Activated CD4-positive, alpha-beta T cell treated with anti-CD3 and anti-CD28 coated beads, Interleukin-2, amount 10 ng/mL, durations not matched to agents 24 days and 14 days (primary cell): ENCODE measurements at regions not wholly inside any gene's neighbourhood (a gene's known extent, or its start where the extent isn't known, plus 50 kb on each side); places are given as distances from the start of the nearest gene placed in this dataset.
"Not testable (repeated sequence)": the region's sequence is repeated elsewhere in the genome, so short reads cannot be mapped to it uniquely, and the experiment has no call there.

Source experiments
- DNase-seq: peaks from one replicate; pipeline ENCODE4 v3.0.0; 2022
- H3K27ac Mint-ChIP-seq: one replicate; pipeline ENCODE4 v1.8.0; 2022; ENCODE audit warnings: mild to moderate bottlenecking, mixed read lengths
- H3K27me3 Mint-ChIP-seq: one replicate; pipeline ENCODE4 v1.8.0; 2022; ENCODE audit warnings: mixed read lengths
- H3K36me3 Mint-ChIP-seq: one replicate; pipeline ENCODE4 v1.8.0; 2022; ENCODE audit warnings: low read depth, mild to moderate bottlenecking, mixed read lengths
- H3K4me1 Mint-ChIP-seq: one replicate; pipeline ENCODE4 v1.8.0; 2021; ENCODE audit warnings: mixed read lengths
- H3K4me3 Mint-ChIP-seq: one replicate; pipeline ENCODE4 v1.8.0; 2022; ENCODE audit warnings: mild to moderate bottlenecking, moderate library complexity, mixed read lengths
- H3K9me3 Mint-ChIP-seq: one replicate; pipeline ENCODE4 v1.8.0; 2021; ENCODE audit warnings: mixed read lengths
- intact Hi-C: fragments of 100-400 bp; cut with micrococcal nuclease; formaldehyde crosslinking; loops from one replicate; pipeline ENCODE4 v1.15.1; 2023

GRCh38 chr15:38846346-38846745, 281.7 kb upstream of the RASGRP1 start:
- no peak for DNase-seq
- intact Hi-C loops: no loop called here
- Mint-ChIP-seq H3K27me3 (peaks cover 11% of the 10 kb centered on the region), H3K36me3 (no peaks in the 10 kb centered on the region), H3K9me3 (no peaks in the 10 kb centered on the region), H3K4me1 (no peaks in the 10 kb centered on the region), H3K27ac (no peak overlapping the region), H3K4me3 (no peak overlapping the region)

GRCh38 chr15:38847666-38848065, 283.1 kb upstream of the RASGRP1 start:
- Mint-ChIP-seq H3K27me3 (peaks cover 14% of the 10 kb centered on the region), H3K27ac (no peak overlapping the region), H3K4me1 (no peaks in the 10 kb centered on the region), H3K36me3 (no peaks in the 10 kb centered on the region), H3K4me3 (no peak overlapping the region), H3K9me3 (no peaks in the 10 kb centered on the region)
- intact Hi-C loops: no loop called here
- DNase-seq: no peak

- H3K27ac Mint-ChIP-seq: no peak overlapping the region
- no peak for DNase-seq
- H3K27me3 Mint-ChIP-seq: peaks cover 12% of the 10 kb centered on the region
- intact Hi-C loops: no loop called here
- H3K4me3 Mint-ChIP-seq: no peak overlapping the region
- H3K9me3 Mint-ChIP-seq: no peaks in the 10 kb centered on the region
- no peaks in the 10 kb centered on the region for H3K36me3 Mint-ChIP-seq
- H3K4me1 Mint-ChIP-seq: no peaks in the 10 kb centered on the region
Observed at GRCh38 chr15:38849046-38849445, 284.4 kb upstream of the RASGRP1 start.

GRCh38 chr15:38852188-38852587, 287.6 kb upstream of the RASGRP1 start:
- H3K4me1 Mint-ChIP-seq, DNase-seq, H3K36me3 Mint-ChIP-seq, H3K4me3 Mint-ChIP-seq, H3K27ac Mint-ChIP-seq, H3K9me3 Mint-ChIP-seq: not testable (repeated sequence)
- H3K27me3 Mint-ChIP-seq: peaks cover 21% of the 10 kb centered on the region
- intact Hi-C loops: loop anchor here (10.0 kb wide), 1 partner anchor 147 kb away; no protein-coding TSS in a partner anchor

- H3K36me3 Mint-ChIP-seq: no peaks in the 10 kb centered on the region
- H3K4me3 Mint-ChIP-seq: no peak overlapping the region
- peak; percentile 63 for DNase-seq
- H3K27me3 Mint-ChIP-seq: peaks cover 22% of the 10 kb centered on the region
- no peaks in the 10 kb centered on the region for H3K4me1 Mint-ChIP-seq
- intact Hi-C loops: loop anchor here (10.0 kb wide), 1 partner anchor 149 kb away; no protein-coding TSS in a partner anchor
- no peak overlapping the region for H3K27ac Mint-ChIP-seq
- H3K9me3 Mint-ChIP-seq: no peaks in the 10 kb centered on the region
Observed at GRCh38 chr15:38853608-38854007, 289.0 kb upstream of the RASGRP1 start.

GRCh38 chr15:38854506-38854905, 289.9 kb upstream of the RASGRP1 start:
- Mint-ChIP-seq H3K4me3 (no peak overlapping the region), H3K4me1 (no peaks in the 10 kb centered on the region), H3K36me3 (no peaks in the 10 kb centered on the region), H3K27ac (no peak overlapping the region), H3K9me3 (no peaks in the 10 kb centered on the region), H3K27me3 (peaks cover 22% of the 10 kb centered on the region)
- no peak for DNase-seq
- intact Hi-C loops: loop anchor here (10.0 kb wide), 1 partner anchor 150 kb away; no protein-coding TSS in a partner anchor

- Mint-ChIP-seq H3K27ac (no peak overlapping the region), H3K27me3 (peaks cover 21% of the 10 kb centered on the region), H3K9me3 (no peaks in the 10 kb centered on the region), H3K4me3 (no peak overlapping the region), H3K4me1 (no peaks in the 10 kb centered on the region), H3K36me3 (no peaks in the 10 kb centered on the region)
- intact Hi-C loops: loop anchor here (10.0 kb wide), 1 partner anchor 153 kb away; no protein-coding TSS in a partner anchor
- no peak for DNase-seq
Observed at GRCh38 chr15:38857814-38858213, 293.2 kb upstream of the RASGRP1 start.

GRCh38 chr15:38859574-38859973, 295.0 kb upstream of the RASGRP1 start:
- intact Hi-C loops: loop anchor here (10.0 kb wide), 1 partner anchor 155 kb away; no protein-coding TSS in a partner anchor
- Mint-ChIP-seq H3K4me1 (no peaks in the 10 kb centered on the region), H3K9me3 (no peaks in the 10 kb centered on the region), H3K27me3 (peaks cover 15% of the 10 kb centered on the region), H3K27ac (no peak overlapping the region), H3K4me3 (no peak overlapping the region), H3K36me3 (no peaks in the 10 kb centered on the region)
- no peak for DNase-seq

GRCh38 chr15:38860253-38860652, 295.6 kb upstream of the RASGRP1 start:
- Mint-ChIP-seq H3K27me3 (peaks cover 12% of the 10 kb centered on the region), H3K4me1 (no peaks in the 10 kb centered on the region), H3K9me3 (no peaks in the 10 kb centered on the region), H3K27ac (no peak overlapping the region), H3K36me3 (no peaks in the 10 kb centered on the region), H3K4me3 (no peak overlapping the region)
- intact Hi-C loops: no loop called here
- no peak for DNase-seq

GRCh38 chr15:38860674-38861073, 296.1 kb upstream of the RASGRP1 start:
- H3K27me3 Mint-ChIP-seq: peaks cover 7% of the 10 kb centered on the region
- no peak for DNase-seq
- no peaks in the 10 kb centered on the region for H3K9me3 Mint-ChIP-seq
- H3K36me3 Mint-ChIP-seq: no peaks in the 10 kb centered on the region
- H3K27ac Mint-ChIP-seq: no peak overlapping the region
- intact Hi-C loops: no loop called here
- no peak overlapping the region for H3K4me3 Mint-ChIP-seq
- no peaks in the 10 kb centered on the region for H3K4me1 Mint-ChIP-seq

- Mint-ChIP-seq H3K4me1 (no peaks in the 10 kb centered on the region), H3K36me3 (no peaks in the 10 kb centered on the region), H3K27me3 (peaks cover 7% of the 10 kb centered on the region), H3K4me3 (no peak overlapping the region), H3K27ac (no peak overlapping the region), H3K9me3 (no peaks in the 10 kb centered on the region)
- intact Hi-C loops: no loop called here
- DNase-seq: no peak
Observed at GRCh38 chr15:38861108-38861507, 296.5 kb upstream of the RASGRP1 start.

GRCh38 chr15:38862099-38862498, 297.5 kb upstream of the RASGRP1 start:
- no peak for DNase-seq
- Mint-ChIP-seq H3K9me3 (no peaks in the 10 kb centered on the region), H3K36me3 (no peaks in the 10 kb centered on the region), H3K4me3 (no peak overlapping the region), H3K27me3 (peaks cover 5% of the 10 kb centered on the region), H3K4me1 (no peaks in the 10 kb centered on the region), H3K27ac (no peak overlapping the region)
- intact Hi-C loops: no loop called here

- peaks cover 4% of the 10 kb centered on the region for H3K27me3 Mint-ChIP-seq
- no peak for DNase-seq
- H3K9me3 Mint-ChIP-seq: no peaks in the 10 kb centered on the region
- no peaks in the 10 kb centered on the region for H3K36me3 Mint-ChIP-seq
- H3K27ac Mint-ChIP-seq: no peak overlapping the region
- no peaks in the 10 kb centered on the region for H3K4me1 Mint-ChIP-seq
- intact Hi-C loops: no loop called here
- no peak overlapping the region for H3K4me3 Mint-ChIP-seq
Observed at GRCh38 chr15:38863381-38863780, 298.8 kb upstream of the RASGRP1 start.

- Mint-ChIP-seq H3K9me3 (no peaks in the 10 kb centered on the region), H3K4me1 (no peaks in the 10 kb centered on the region), H3K27ac (no peak overlapping the region), H3K27me3 (peaks cover 7% of the 10 kb centered on the region), H3K36me3 (no peaks in the 10 kb centered on the region), H3K4me3 (no peak overlapping the region)
- no peak for DNase-seq
- intact Hi-C loops: no loop called here
Observed at GRCh38 chr15:38864122-38864521, 299.5 kb upstream of the RASGRP1 start.

GRCh38 chr15:38864827-38865581, 300.4 kb upstream of the RASGRP1 start:
- DNase-seq: no peak
- intact Hi-C loops: no loop called here
- no peak overlapping the region for H3K4me3 Mint-ChIP-seq
- no peak overlapping the region for H3K27ac Mint-ChIP-seq
- H3K27me3 Mint-ChIP-seq: peaks cover 7% of the 10 kb centered on the region
- H3K4me1 Mint-ChIP-seq: no peaks in the 10 kb centered on the region
- H3K36me3 Mint-ChIP-seq: no peaks in the 10 kb centered on the region
- no peaks in the 10 kb centered on the region for H3K9me3 Mint-ChIP-seq
